Smooth muscle cell (in vitro differentiated cells): ENCODE measurements at regions not wholly inside any gene's neighbourhood (a gene's known extent, or its start where the extent isn't known, plus 50 kb on each side); places are given as distances from the start of the nearest gene placed in this dataset.
"Not testable (repeated sequence)": the region's sequence is repeated elsewhere in the genome, so short reads cannot be mapped to it uniquely, and the experiment has no call there.

ENCODE experiments used
- DNase-seq: peaks from one replicate; lab custom pipeline; 2025; ENCODE audit not compliant: unreplicated experiment; lab: John Stamatoyannopoulos, UW
- H2AFZ ChIP-seq: fragments of 200-600 bp; sonication (generic); 2 replicates; pipeline ENCODE4 v1.6.0; 2016; ENCODE audit warnings: antibody characterized with exemption, low read depth, mild to moderate bottlenecking
- H3F3A ChIP-seq: fragments of 200-600 bp; sonication (generic); 2 replicates; pipeline ENCODE4 v1.6.0; 2017; ENCODE audit warnings: antibody characterized with exemption, low read depth
- H3K27ac ChIP-seq: fragments of 200-600 bp; sonication (generic); 2 replicates; pipeline ENCODE4 v1.5.1; 2016; ENCODE audit warnings: low read depth, mild to moderate bottlenecking
- H3K27me3 ChIP-seq: fragments of 200-600 bp; sonication (generic); 2 replicates; pipeline ENCODE4 v1.6.1; 2016; ENCODE audit warnings: low read depth, mild to moderate bottlenecking
- H3K36me3 ChIP-seq: fragments of 200-600 bp; sonication (generic); 2 replicates; pipeline ENCODE4 v1.5.1; 2016; ENCODE audit warnings: low read depth
- H3K4me1 ChIP-seq: fragments of 200-600 bp; sonication (generic); 2 replicates; pipeline ENCODE4 v1.5.1; 2016; ENCODE audit warnings: low read depth
- H3K4me2 ChIP-seq: fragments of 200-600 bp; sonication (generic); 2 replicates; pipeline ENCODE4 v1.6.0; 2016; ENCODE audit warnings: mild to moderate bottlenecking
- H3K4me3 ChIP-seq: fragments of 200-600 bp; sonication (generic); 2 replicates; pipeline ENCODE4 v1.5.1; 2016; ENCODE audit warnings: mild to moderate bottlenecking
- H3K79me2 ChIP-seq: fragments of 200-600 bp; sonication (generic); 2 replicates; pipeline ENCODE4 v1.6.0; 2016; ENCODE audit warnings: low read depth, mild to moderate bottlenecking
- H3K9ac ChIP-seq: fragments of 200-600 bp; sonication (generic); 2 replicates; pipeline ENCODE4 v1.6.0; 2016; ENCODE audit warnings: low read depth
- H3K9me3 ChIP-seq: fragments of 200-600 bp; sonication (generic); replicated peaks from 2 replicates; pipeline ENCODE4 v1.5.1; 2016; ENCODE audit warnings: low read depth
- H4K20me1 ChIP-seq: fragments of 200-600 bp; sonication (generic); 2 replicates; pipeline ENCODE4 v1.6.0; 2016; ENCODE audit warnings: low read depth
- WGBS: methylation state at CpG from one replicate; pipeline ENCODE4 v1.1.7; 2016; ENCODE audit warnings: low lambda C conversion rate; 5-methylcytosine and 5-hydroxymethylcytosine counted together
- TF ChIP-seq, protein P1 (sequence below): fragments of 200-600 bp; sonication (generic); IDR thresholded peaks from 2 replicates; pipeline ENCODE4 v1.5.1; 2017; ENCODE audit warnings: borderline replicate concordance, mild to moderate bottlenecking, antibody characterized with exemption; ENCODE audit not compliant: insufficient read depth, poor library complexity, severe bottlenecking

DNA sequence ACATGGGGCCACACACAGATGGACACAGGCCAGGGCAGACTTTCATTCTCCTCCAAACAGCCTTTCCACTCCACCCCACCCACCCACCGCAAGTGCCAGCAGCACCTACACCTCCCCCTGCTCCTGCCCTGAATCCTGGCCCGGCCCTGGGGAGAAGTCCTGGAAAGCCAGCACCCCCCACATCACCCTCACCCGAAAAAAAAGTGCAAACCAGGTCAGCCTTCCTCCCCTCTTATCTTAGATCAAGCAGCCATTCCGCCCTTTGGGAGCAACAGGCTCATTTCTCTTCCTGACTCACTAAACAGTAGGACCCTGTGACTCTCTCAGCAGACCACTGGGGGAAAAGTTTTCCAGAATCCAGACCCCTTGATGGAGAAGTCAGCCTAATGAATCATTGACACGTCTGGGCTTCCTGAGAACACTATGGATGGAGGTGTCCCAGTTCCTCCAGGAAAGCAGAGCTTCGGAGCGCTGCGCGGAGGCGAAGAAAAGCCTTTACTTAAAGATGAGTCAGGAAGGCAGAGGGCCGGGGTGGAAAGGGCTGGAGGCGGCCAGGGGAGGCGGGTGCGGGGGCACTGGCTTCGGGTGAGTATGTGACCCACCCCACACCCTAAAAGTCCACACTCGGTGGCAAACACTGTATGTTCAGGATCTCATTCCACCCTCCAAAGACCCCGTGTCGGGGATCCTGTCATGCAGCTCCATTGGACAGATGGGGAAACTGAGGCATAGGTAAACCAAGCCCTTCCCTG is 588.7 kb downstream of the MATN1 start:
- whole genome bisulfite sequencing: 71% methylated on average over 15 of the region's 18 CpGs
- peaks cover 42% of the 10 kb centered on the region for H3K27me3 ChIP-seq
- no peaks in the 10 kb centered on the region for H3K79me2 ChIP-seq

DNA sequence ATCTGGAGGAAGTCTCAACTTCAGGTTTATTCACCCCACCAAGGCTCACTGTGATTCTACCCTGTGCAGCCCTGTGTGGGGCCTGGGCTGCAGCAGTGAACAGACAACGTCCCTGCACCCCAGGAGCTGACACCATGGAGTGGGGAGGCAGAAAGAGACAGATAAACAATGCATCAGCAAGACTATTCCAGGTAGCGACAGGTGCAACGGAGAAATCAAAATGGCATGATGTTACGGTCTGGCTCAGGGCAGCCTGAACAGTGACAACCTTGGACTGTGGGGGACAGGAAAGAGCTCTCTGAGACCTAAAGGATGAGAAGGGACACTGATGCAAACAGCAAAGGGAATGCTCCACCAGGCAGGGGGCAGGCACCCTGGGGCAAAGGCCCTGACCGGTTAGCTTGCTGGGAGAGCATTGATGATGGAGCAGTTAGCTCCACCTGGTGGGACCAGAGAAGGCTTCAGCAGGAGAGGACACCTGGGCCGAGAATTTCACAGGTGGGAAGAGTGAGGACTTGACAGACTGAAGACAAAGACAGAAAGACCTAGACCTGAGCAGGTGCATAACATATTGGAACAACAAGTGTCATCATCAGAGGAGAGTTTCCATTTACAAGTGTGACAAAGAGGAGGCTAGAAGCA is 589.9 kb downstream of the MATN1 start:
- no peak overlapping the region for H3K4me2 ChIP-seq
- no peak for DNase-seq
- H3K27ac ChIP-seq: no peak overlapping the region
- H3K4me1 ChIP-seq: no peaks in the 10 kb centered on the region
- no peaks in the 10 kb centered on the region for H4K20me1 ChIP-seq
- peaks cover 46% of the 10 kb centered on the region for H3K27me3 ChIP-seq
- no peaks in the 10 kb centered on the region for H3K9me3 ChIP-seq
- H2AFZ ChIP-seq: no peak overlapping the region
- TF ChIP-seq, protein P1, sequence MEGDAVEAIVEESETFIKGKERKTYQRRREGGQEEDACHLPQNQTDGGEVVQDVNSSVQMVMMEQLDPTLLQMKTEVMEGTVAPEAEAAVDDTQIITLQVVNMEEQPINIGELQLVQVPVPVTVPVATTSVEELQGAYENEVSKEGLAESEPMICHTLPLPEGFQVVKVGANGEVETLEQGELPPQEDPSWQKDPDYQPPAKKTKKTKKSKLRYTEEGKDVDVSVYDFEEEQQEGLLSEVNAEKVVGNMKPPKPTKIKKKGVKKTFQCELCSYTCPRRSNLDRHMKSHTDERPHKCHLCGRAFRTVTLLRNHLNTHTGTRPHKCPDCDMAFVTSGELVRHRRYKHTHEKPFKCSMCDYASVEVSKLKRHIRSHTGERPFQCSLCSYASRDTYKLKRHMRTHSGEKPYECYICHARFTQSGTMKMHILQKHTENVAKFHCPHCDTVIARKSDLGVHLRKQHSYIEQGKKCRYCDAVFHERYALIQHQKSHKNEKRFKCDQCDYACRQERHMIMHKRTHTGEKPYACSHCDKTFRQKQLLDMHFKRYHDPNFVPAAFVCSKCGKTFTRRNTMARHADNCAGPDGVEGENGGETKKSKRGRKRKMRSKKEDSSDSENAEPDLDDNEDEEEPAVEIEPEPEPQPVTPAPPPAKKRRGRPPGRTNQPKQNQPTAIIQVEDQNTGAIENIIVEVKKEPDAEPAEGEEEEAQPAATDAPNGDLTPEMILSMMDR: no peak
- no peak overlapping the region for H3K9ac ChIP-seq
- no peaks in the 10 kb centered on the region for H3K79me2 ChIP-seq
- H3K36me3 ChIP-seq: no peaks in the 10 kb centered on the region
- no peak overlapping the region for H3K4me3 ChIP-seq
- WGBS: 79% methylated on average over 6 of the region's 6 CpGs
- H3F3A ChIP-seq: no peaks in the 10 kb centered on the region

More for the DNA sequence above, 588.7 kb downstream of the MATN1 start:
- Histone ChIP-seq H4K20me1 (no peaks in the 10 kb centered on the region), H2AFZ (no peak overlapping the region), H3K27ac (no peak overlapping the region), H3F3A (no peaks in the 10 kb centered on the region), H3K4me1 (no peaks in the 10 kb centered on the region), H3K36me3 (no peaks in the 10 kb centered on the region), H3K4me2 (no peak overlapping the region), H3K9ac (no peak overlapping the region), H3K4me3 (no peak overlapping the region), H3K9me3 (no peaks in the 10 kb centered on the region)
- DNase-seq: no peak
- TF ChIP-seq, protein P1: no peak

DNA sequence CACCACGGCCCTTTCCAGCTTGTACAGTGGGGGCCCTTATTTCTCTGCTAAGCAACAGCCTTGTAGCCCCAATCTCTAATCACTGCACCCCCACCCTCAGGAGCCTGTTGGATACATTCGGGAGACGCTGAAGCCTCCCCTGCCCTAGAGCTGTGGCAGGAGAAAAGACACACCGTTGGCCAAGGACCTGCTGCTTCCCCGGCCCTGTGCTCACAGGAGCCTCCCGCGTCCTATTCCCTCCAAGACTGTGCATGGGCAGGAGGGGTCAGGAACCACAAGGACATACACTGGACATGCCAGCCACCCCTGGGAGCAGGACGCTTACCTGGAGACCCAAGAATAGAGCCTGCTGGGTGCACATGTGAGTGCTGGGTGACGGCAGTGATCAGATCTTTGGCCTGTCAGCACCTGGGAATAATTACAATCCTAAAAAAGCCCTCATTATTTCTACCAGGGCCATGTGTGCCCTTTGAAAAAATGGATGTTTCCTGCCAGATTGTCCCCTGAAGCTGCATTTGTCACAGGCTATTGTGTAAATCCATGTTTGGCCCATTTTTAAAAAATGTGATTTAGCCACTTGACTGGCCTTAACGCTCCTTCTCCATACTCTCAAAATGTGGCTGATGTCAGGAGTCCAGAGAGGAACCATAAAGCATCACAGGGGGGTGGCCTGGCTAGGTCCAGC is 590.6 kb downstream of the MATN1 start:
- Histone ChIP-seq H3K27me3 (peaks cover 53% of the 10 kb centered on the region), H3F3A (no peaks in the 10 kb centered on the region), H3K9ac (no peak overlapping the region), H3K79me2 (no peaks in the 10 kb centered on the region), H3K27ac (no peak overlapping the region), H4K20me1 (no peaks in the 10 kb centered on the region), H2AFZ (no peak overlapping the region), H3K9me3 (no peaks in the 10 kb centered on the region), H3K36me3 (no peaks in the 10 kb centered on the region), H3K4me2 (no peak overlapping the region), H3K4me1 (no peaks in the 10 kb centered on the region), H3K4me3 (no peak overlapping the region)
- 87% methylated on average over 10 of the region's 10 CpGs for WGBS
- TF ChIP-seq, protein P1: no peak
- DNase-seq: no peak

DNA sequence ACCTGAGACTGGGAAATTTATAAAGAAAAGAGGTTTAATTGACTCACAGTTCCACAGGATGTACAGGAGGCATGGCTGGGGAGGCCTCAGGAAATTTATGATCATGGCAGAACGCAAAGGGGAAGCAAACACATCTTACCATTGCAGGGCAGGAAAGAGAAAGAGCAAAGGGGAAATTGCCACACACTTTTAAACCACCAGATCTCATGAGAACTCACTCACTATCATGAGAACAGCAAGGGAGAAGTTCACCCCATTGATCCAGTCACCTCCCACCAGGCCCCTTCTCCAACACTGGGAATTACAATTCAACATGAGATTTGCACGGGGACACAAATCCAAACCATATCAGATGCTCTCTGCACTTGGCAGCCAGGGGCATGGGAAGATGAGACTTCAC is 592.8 kb downstream of the MATN1 start:
- 88% methylated on average over 2 of the region's 2 CpGs for WGBS
- not testable (repeated sequence) for H4K20me1 ChIP-seq, H3K9ac ChIP-seq, H3K36me3 ChIP-seq, H3K4me1 ChIP-seq, H3K27ac ChIP-seq, H2AFZ ChIP-seq, H3K4me2 ChIP-seq, H3K79me2 ChIP-seq, DNase-seq, H3K9me3 ChIP-seq, H3K4me3 ChIP-seq, H3F3A ChIP-seq
- peaks cover 61% of the 10 kb centered on the region for H3K27me3 ChIP-seq
